ENCODE measurements at regions not wholly inside any gene's neighbourhood (a gene's known extent, or its start where the extent isn't known, plus 50 kb on each side); places are given as distances from the start of the nearest gene placed in this dataset.
"Not testable (repeated sequence)": the region's sequence is repeated elsewhere in the genome, so short reads cannot be mapped to it uniquely, and the experiment has no call there.

- not testable (repeated sequence) for TF ChIP-seq CTCF (IDR thresholded peaks at IDR 0.05); POLR2A (IDR thresholded peaks at IDR 0.05); EP300 (IDR thresholded peaks at IDR 0.05; ENCODE audit: low read depth); POLR2AphosphoS5 (IDR thresholded peaks at IDR 0.05)
Measured at GRCh38 chr13:21260561-21261290, 84.3 kb downstream of the MRPL57 start.
